ENCODE measurements at regions not wholly inside any gene's neighbourhood (a gene's known extent, or its start where the extent isn't known, plus 50 kb on each side); places are given as distances from the start of the nearest gene placed in this dataset.
"Not testable (repeated sequence)": the region's sequence is repeated elsewhere in the genome, so short reads cannot be mapped to it uniquely, and the experiment has no call there.

DNA sequence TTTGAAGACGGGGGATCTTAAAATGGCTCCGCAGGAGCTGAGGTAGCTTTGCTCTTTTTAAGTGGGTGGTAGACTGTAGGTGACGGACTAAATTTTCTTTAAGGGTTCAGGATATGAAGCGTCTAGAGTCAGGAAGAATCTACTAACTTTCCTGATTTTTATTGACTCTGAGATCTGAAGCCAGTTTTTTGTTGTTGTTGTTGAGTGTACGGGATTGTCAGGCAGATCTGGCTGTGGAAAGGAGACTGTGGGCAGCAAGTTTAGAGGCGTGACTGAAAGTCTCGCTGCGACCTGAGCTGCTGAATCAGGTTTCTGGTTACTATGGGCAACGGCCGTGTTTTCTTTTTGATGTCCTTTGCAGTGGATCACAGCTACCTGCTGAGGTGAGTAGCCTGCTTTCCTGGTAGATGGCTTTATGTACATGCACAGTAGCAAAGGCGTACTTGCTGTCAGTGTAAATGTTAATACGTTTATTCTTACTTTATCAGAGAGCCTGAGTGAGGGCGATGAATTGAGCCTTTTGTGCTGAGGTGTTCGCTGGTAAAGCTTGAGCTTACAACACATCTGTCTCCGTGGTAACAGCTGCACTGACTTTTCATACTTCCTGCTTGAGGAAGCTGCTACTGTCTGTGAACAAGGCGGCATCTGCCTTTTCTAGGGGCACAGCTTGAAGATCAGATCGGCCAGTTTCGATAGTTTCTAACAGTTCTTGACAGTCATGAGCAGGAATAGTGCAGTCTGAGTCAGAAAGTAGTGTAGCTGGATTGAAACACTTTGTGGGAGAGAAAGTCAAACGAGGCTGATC is 193.7 kb downstream of the OTOP1 start:
- H3K9me3 Mint-ChIP-seq; intact Hi-C loops (cut with micrococcal nuclease); H3K27me3 Mint-ChIP-seq (ENCODE audit: low read depth); H3K4me3 Mint-ChIP-seq (ENCODE audit: low read depth); DNase-seq (ENCODE audit: low spot score); H3K4me1 Mint-ChIP-seq (ENCODE audit: low read depth); H3K36me3 Mint-ChIP-seq (ENCODE audit: low read depth); H3K27ac Mint-ChIP-seq: not testable (repeated sequence)

DNA sequence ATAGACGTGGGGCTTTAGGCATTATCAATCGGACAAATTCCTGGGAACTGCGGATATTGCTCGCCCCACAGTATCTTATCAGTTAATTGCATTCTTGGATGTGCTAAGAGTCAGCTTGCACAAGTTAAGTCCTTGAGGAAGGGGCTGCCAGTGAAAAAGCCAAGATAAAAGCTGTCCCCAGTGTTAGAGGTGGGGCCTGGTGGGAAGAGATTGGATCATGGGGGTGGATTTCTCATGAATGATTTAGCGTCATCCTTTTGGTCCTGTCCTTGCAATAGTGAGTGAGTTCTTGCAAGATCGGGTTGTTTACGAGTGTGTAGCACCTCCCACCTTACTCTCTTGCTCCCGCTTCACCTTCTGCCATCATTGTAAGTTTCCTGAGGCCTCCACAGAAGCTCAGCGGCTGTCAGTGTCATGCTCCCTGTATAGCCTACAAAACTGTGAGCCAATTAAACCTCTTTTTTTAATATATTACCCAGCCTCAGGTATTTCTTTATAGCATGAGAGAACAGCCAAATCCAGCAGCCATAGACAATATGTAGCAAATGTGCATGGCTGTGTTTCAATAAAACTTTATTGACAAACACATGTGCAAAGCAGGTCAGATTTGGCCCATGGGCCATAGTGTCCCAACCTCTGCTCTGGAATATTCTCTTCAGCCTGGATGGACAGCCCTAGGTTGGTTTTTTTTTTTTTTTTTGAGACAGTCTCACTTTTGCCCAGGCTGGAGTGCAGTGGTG is 189.2 kb downstream of the OTOP1 start:
- DNase-seq (ENCODE audit: low spot score); H3K36me3 Mint-ChIP-seq (ENCODE audit: low read depth); H3K9me3 Mint-ChIP-seq; H3K27me3 Mint-ChIP-seq (ENCODE audit: low read depth); H3K27ac Mint-ChIP-seq; intact Hi-C loops (cut with micrococcal nuclease); H3K4me1 Mint-ChIP-seq (ENCODE audit: low read depth); H3K4me3 Mint-ChIP-seq (ENCODE audit: low read depth): not testable (repeated sequence)

DNA sequence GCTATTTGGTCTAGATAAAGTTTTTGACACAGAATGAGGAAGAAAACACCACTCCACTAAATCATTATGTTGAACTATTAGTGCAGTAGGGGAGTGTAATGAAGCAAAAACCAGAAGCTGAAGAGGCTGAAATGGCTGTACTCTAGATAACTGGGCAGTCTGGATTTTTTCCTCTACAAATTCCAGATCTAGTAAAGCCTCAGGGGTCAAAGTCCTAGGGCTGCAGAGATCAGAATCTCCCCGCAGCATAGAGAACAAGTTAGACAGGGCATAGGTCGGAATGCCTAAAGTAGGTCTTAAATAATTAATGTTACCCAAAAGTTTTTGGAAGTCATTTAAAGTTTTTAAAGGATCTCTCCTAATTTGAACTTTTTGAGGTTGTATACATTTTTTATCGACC is 180.9 kb downstream of the OTOP1 start:
- DNase-seq (ENCODE audit: low spot score); H3K4me1 Mint-ChIP-seq (ENCODE audit: low read depth); H3K27ac Mint-ChIP-seq; intact Hi-C loops (cut with micrococcal nuclease); H3K4me3 Mint-ChIP-seq (ENCODE audit: low read depth); H3K36me3 Mint-ChIP-seq (ENCODE audit: low read depth); H3K9me3 Mint-ChIP-seq: not testable (repeated sequence)
- H3K27me3 Mint-ChIP-seq (ENCODE audit: low read depth): peaks cover 36% of the 10 kb centered on the region

DNA sequence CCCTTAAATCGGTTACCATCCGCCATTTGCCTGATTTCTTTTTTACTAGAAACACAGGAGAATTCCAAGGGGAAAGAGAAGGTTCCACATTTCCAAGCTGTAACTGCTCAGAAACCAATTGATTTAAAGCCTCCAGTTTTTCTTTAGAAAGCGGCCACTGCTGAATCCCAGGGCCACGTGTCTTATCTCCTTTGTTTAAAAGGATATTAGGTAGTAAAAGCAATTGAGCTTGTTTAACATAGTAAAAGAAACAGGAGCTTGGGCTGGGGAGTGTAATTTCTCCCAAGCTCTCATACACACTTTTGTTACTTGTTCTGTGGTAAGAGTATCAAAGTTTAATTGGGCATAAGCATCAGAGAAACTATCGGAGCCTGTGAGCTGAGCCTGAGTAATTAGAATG is 180.0 kb downstream of the OTOP1 start:
- intact Hi-C loops (cut with micrococcal nuclease); DNase-seq (ENCODE audit: low spot score); H3K9me3 Mint-ChIP-seq; H3K4me1 Mint-ChIP-seq (ENCODE audit: low read depth); H3K4me3 Mint-ChIP-seq (ENCODE audit: low read depth); H3K36me3 Mint-ChIP-seq (ENCODE audit: low read depth); H3K27ac Mint-ChIP-seq: not testable (repeated sequence)
- peaks cover 36% of the 10 kb centered on the region for H3K27me3 Mint-ChIP-seq (ENCODE audit: low read depth)

DNA sequence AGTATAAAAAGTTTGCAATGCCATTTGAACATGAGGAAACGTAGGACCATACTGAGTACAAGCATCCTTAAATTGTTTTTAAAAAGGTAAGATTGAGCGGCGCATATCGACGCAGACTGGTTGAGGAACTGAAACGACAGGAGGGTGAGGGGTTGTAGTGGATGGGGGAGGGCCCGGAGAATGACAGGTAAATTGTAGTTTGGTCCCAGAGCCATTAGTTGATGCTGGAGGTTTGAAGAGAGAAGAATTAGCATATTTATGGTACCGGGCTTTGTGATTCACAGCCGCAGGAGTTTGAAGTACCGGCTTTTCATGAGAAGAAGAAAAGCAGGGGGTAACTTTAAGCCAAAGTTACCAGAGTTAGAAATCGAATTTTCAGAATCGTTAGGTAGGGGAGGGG is 179.5 kb downstream of the OTOP1 start:
- H3K9me3 Mint-ChIP-seq; H3K4me3 Mint-ChIP-seq (ENCODE audit: low read depth); H3K27ac Mint-ChIP-seq; intact Hi-C loops (cut with micrococcal nuclease); H3K4me1 Mint-ChIP-seq (ENCODE audit: low read depth); DNase-seq (ENCODE audit: low spot score); H3K36me3 Mint-ChIP-seq (ENCODE audit: low read depth): not testable (repeated sequence)
- H3K27me3 Mint-ChIP-seq (ENCODE audit: low read depth): peaks cover 36% of the 10 kb centered on the region

DNA sequence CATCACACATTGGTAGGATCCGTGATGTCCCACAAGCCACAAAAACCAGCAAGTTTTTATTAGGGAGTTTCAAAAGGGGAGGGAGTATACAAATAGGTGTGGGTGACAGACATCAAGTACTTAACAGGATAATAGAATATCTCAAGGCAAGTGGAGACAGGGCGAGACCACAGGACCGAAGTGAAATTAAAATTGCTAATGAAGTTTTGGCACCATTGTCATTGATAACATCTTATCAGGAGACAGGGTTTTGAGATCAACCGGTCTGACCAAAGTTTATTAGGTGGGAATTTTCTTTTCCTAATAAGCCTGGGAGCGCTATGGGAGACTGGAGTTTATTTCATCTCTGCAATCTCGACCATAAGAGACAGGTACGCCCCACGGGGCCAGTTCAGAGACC is 178.5 kb downstream of the OTOP1 start:
- DNase-seq (ENCODE audit: low spot score); H3K36me3 Mint-ChIP-seq (ENCODE audit: low read depth); H3K27ac Mint-ChIP-seq; intact Hi-C loops (cut with micrococcal nuclease); H3K9me3 Mint-ChIP-seq; H3K4me3 Mint-ChIP-seq (ENCODE audit: low read depth); H3K4me1 Mint-ChIP-seq (ENCODE audit: low read depth): not testable (repeated sequence)
- H3K27me3 Mint-ChIP-seq (ENCODE audit: low read depth): peaks cover 36% of the 10 kb centered on the region

DNA sequence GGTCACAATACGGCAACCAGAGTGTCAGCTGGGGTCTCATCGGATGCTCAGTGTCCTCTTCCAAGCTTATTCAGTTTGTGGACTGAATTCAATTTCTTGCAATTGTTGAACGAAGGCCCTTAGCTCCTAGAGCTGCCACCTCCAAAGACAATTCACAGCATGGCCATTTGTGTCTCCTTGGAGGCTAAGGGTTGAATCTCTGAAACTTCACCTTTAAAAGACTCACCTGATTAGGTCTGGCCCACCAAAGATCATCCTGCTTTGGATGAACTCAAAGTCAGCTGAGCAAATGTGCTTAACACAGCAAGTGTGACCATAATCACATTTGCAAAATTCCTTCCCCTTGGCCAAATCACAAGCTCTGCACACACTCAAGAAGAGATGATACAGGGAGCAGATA is 175.9 kb downstream of the OTOP1 start:
- H3K4me3 Mint-ChIP-seq (ENCODE audit: low read depth); H3K9me3 Mint-ChIP-seq; H3K36me3 Mint-ChIP-seq (ENCODE audit: low read depth); H3K27ac Mint-ChIP-seq; DNase-seq (ENCODE audit: low spot score); H3K4me1 Mint-ChIP-seq (ENCODE audit: low read depth); intact Hi-C loops (cut with micrococcal nuclease): not testable (repeated sequence)
- peaks cover 25% of the 10 kb centered on the region for H3K27me3 Mint-ChIP-seq (ENCODE audit: low read depth)

DNA sequence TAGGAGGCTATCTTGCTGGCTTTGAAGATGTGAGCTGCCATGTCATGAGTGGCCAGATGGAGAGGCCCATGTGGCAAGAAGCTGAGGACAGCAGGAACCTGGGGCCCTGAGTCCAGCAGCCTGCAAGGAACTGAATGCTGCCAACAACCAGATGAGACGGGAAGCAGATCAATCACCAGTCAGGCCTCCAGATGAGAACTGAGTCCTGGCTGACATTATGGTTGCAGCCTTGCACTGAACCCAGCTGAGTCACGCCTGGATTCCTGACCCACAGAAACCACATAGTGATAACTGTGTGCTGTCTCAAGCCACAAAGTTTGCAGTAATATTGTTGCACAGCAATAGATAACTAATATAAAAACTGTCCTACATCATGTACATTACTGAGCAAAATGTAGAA is 173.8 kb downstream of the OTOP1 start:
- intact Hi-C loops (cut with micrococcal nuclease); H3K9me3 Mint-ChIP-seq; H3K4me1 Mint-ChIP-seq (ENCODE audit: low read depth); DNase-seq (ENCODE audit: low spot score); H3K27me3 Mint-ChIP-seq (ENCODE audit: low read depth); H3K36me3 Mint-ChIP-seq (ENCODE audit: low read depth); H3K4me3 Mint-ChIP-seq (ENCODE audit: low read depth); H3K27ac Mint-ChIP-seq: not testable (repeated sequence)

DNA sequence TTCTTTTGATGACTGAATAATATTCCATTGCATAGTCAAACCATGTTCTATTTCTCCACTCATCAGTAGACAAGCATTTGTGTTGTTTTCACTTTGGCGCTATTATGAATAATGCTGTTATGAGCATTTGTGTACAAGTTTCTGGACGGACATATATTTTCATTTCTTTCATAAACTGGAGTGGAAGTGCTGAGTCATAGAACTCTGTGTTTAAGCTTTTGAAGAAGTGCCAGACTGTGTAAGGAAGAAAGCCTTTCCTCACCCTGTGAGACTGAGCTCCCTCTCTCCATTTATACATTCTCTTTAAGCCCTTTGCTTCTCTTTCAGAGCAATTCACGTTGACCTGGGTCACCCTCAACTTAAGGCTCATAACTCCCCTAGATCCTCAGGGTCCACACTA is 169.5 kb downstream of the OTOP1 start:
- H3K4me3 Mint-ChIP-seq (ENCODE audit: low read depth); H3K9me3 Mint-ChIP-seq; DNase-seq (ENCODE audit: low spot score); H3K4me1 Mint-ChIP-seq (ENCODE audit: low read depth); intact Hi-C loops (cut with micrococcal nuclease); H3K27ac Mint-ChIP-seq; H3K36me3 Mint-ChIP-seq (ENCODE audit: low read depth); H3K27me3 Mint-ChIP-seq (ENCODE audit: low read depth): not testable (repeated sequence)

DNA sequence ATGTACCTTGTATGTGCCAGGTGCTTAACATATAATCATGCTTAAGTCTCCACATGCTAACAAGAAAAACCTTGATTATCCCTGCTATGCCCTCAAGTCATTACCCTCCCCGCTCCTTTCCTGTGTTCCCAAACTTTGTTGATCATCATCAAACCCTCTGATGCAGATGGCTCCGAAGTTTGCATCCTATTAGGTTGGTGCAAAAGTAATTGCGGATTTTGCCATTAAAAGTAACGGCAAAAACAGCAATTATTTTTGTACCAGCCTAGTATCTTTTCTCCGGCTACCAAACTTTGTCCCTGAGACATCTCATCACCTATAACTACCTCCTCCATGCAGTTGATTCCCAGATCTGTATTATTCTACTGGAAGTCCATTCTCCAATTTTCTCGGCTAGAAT is 142.6 kb downstream of the OTOP1 start:
- H3K36me3 Mint-ChIP-seq (ENCODE audit: low read depth); H3K27ac Mint-ChIP-seq; H3K9me3 Mint-ChIP-seq; intact Hi-C loops (cut with micrococcal nuclease); DNase-seq (ENCODE audit: low spot score); H3K4me3 Mint-ChIP-seq (ENCODE audit: low read depth); H3K4me1 Mint-ChIP-seq (ENCODE audit: low read depth); H3K27me3 Mint-ChIP-seq (ENCODE audit: low read depth): not testable (repeated sequence)

DNA sequence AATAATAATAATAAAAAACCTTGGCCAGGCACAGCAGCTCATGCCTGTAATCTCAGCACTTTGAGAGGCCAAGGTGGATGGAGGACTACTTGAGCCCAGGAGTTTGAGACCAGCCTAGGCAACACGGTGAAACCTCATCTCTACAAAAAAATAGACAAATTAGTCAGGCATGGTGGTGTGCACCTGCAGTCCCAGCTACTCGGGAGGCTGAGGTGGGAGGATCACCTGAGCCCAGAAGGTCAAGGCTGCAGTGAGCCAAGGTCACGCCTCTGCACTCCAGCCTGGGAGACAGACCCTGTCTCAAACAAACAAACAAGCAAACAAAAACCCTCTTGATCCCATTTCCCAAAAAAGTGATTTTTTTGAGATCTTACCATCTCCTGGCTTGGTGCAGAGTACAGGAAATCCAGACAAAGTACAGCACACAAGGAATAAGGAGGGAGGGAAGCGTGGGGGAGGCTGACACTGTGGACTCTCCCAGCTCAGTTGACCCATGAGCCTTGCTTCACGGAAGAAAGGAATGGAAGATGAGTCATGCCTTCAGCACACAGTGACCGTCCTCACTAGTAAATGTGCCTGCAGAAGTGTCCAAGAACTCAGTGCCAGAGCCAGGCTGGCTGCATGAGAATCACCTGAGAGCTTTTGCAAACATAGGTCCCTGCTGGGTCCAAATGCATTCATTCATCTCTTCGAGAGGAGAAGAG is 136.9 kb downstream of the OTOP1 start:
- H3K4me1 Mint-ChIP-seq (ENCODE audit: low read depth); H3K27ac Mint-ChIP-seq; H3K9me3 Mint-ChIP-seq; H3K4me3 Mint-ChIP-seq (ENCODE audit: low read depth); H3K27me3 Mint-ChIP-seq (ENCODE audit: low read depth); intact Hi-C loops (cut with micrococcal nuclease); H3K36me3 Mint-ChIP-seq (ENCODE audit: low read depth); DNase-seq (ENCODE audit: low spot score): not testable (repeated sequence)

DNA sequence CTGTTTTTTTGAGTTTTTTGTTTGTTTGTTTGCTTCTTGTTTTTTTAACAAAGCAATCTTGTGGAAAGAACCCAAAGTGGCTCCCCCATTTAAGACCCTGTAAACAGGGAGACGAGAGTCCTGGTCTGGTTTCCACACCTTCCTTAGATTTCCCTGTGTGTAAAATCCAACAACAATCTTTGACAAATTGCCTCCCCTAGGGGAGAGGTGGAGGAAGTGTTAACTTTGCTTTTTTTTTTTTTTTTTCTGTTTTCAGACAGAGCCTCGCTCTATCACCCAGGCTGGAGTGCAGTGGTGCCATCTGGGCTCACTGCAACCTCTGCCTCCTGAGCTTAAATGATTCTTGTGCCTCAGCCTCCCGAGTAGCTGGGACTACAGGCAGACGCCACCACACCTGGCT is 136.0 kb downstream of the OTOP1 start:
- H3K27ac Mint-ChIP-seq; H3K27me3 Mint-ChIP-seq (ENCODE audit: low read depth); H3K9me3 Mint-ChIP-seq; DNase-seq (ENCODE audit: low spot score); H3K4me3 Mint-ChIP-seq (ENCODE audit: low read depth); H3K4me1 Mint-ChIP-seq (ENCODE audit: low read depth); intact Hi-C loops (cut with micrococcal nuclease); H3K36me3 Mint-ChIP-seq (ENCODE audit: low read depth): not testable (repeated sequence)

DNA sequence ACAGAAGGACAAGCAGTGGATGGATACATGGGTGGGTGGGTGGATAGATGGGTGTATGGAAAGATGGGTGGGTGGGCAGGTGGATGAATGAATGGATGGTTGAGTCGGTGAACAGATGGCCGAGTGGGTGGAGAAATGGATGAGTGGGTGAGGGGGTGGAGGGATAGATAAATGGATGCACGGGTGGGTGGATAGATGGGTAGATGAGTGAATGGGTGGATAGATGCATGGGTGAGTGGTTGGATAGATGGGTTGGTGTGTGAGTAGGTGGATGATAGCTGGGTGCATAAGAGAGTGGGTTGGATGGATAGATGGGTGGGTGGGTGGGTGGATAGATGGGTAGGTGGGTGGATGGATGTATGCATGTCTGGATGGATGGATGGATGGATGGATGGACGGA is 134.6 kb downstream of the OTOP1 start:
- DNase-seq (ENCODE audit: low spot score); H3K27ac Mint-ChIP-seq; intact Hi-C loops (cut with micrococcal nuclease); H3K9me3 Mint-ChIP-seq; H3K36me3 Mint-ChIP-seq (ENCODE audit: low read depth); H3K4me3 Mint-ChIP-seq (ENCODE audit: low read depth); H3K4me1 Mint-ChIP-seq (ENCODE audit: low read depth); H3K27me3 Mint-ChIP-seq (ENCODE audit: low read depth): not testable (repeated sequence)
